HL-60 (cell line): ENCODE measurements at regions not wholly inside any gene's neighbourhood (a gene's known extent, or its start where the extent isn't known, plus 50 kb on each side); places are given as distances from the start of the nearest gene placed in this dataset.

Experiments used
- DNase-seq, 2 experiments: peaks; one replicate each; pipeline ENCODE4 v3.0.0-alpha.2; 2010 to 2020; ENCODE audit warnings: low read depth in 1 of 2, low spot score in 1 of 2
- H3K27ac ChIP-seq: fragments of 250-450 bp; sonication (Bioruptor Pico); replicated peaks from 2 replicates; pipeline ENCODE4 v1.5.1; 2020; ENCODE audit warnings: mild to moderate bottlenecking, moderate library complexity
- H3K27me3 ChIP-seq: fragments of 250-450 bp; sonication (Bioruptor Pico); 2 replicates; pipeline ENCODE4 v1.5.1; 2021; ENCODE audit warnings: mild to moderate bottlenecking, moderate library complexity; ENCODE audit not compliant: insufficient read depth, poor library complexity, severe bottlenecking
- H3K4me3 ChIP-seq: replicated peaks from 2 replicates; pipeline ENCODE4 v1.5.1; 2011; ENCODE audit warnings: mild to moderate bottlenecking, control low read depth, low read length; ENCODE audit not compliant: insufficient read depth
- CTCF ChIP-seq: IDR thresholded peaks from one replicate; pipeline ENCODE4 v1.5.1; 2011; ENCODE audit warnings: low read length, control low read depth, inconsistent platforms; ENCODE audit not compliant: insufficient read depth
- GABPA ChIP-seq: IDR thresholded peaks from 2 replicates; pipeline ENCODE4 v1.6.1; 2012; ENCODE audit warnings: low read depth
- POLR2AphosphoS5 ChIP-seq: IDR thresholded peaks from 2 replicates; pipeline ENCODE4 v1.6.1; 2012; ENCODE audit warnings: low read depth
- REST ChIP-seq: IDR thresholded peaks from 2 replicates; pipeline ENCODE4 v1.6.1; 2012; ENCODE audit warnings: low read depth; ENCODE audit not compliant: insufficient replicate concordance
- SPI1 ChIP-seq: IDR thresholded peaks from 2 replicates; pipeline ENCODE4 v1.6.1; 2012; ENCODE audit warnings: low read depth, mild to moderate bottlenecking, borderline replicate concordance

- no peak overlapping the region for H3K27ac ChIP-seq
- no peak for TF ChIP-seq SPI1
- no peak for TF ChIP-seq REST
- no peak for TF ChIP-seq GABPA
- no peak for TF ChIP-seq POLR2AphosphoS5
- no peak for TF ChIP-seq CTCF
- DNase-seq, result no peak
Measured at GRCh38 chr1:228804640-228805413, 69.5 kb downstream of the RHOU start.

GRCh38 chr1:228807904-228808605 is 72.8 kb downstream of the RHOU start:
- H3K27me3 ChIP-seq, result no peaks in the 10 kb centered on the region
- no peak for DNase-seq
- H3K27ac ChIP-seq, result no peak overlapping the region
- no peak overlapping the region for H3K4me3 ChIP-seq
- TF ChIP-seq REST (no peak), POLR2AphosphoS5 (no peak), SPI1 (no peak), CTCF (no peak), GABPA (no peak)

More at GRCh38 chr1:228804640-228805413, 69.5 kb downstream of the RHOU start:
- Histone ChIP-seq H3K4me3 (no peak overlapping the region), H3K27me3 (no peaks in the 10 kb centered on the region)

GRCh38 chr1:228809621-228810394 is 74.5 kb downstream of the RHOU start:
- no peak for DNase-seq
- H3K27ac ChIP-seq, result no peak overlapping the region
- TF ChIP-seq REST (no peak), POLR2AphosphoS5 (no peak), SPI1 (no peak)

More at GRCh38 chr1:228809621-228810394, 74.5 kb downstream of the RHOU start:
- no peaks in the 10 kb centered on the region for H3K27me3 ChIP-seq
- H3K4me3 ChIP-seq, result no peak overlapping the region
